NCI-H1694 treated with DMSO at 0.1 percent for 48 hours (cell line): ENCODE measurements at regions not wholly inside any gene's neighbourhood (a gene's known extent, or its start where the extent isn't known, plus 50 kb on each side); places are given as distances from the start of the nearest gene placed in this dataset.
"Not testable (repeated sequence)": the region's sequence is repeated elsewhere in the genome, so short reads cannot be mapped to it uniquely, and the experiment has no call there.

Experiments
- DNase-seq: peaks from one replicate; lab custom pipeline; 2025; lab: John Stamatoyannopoulos, UW

DNA sequence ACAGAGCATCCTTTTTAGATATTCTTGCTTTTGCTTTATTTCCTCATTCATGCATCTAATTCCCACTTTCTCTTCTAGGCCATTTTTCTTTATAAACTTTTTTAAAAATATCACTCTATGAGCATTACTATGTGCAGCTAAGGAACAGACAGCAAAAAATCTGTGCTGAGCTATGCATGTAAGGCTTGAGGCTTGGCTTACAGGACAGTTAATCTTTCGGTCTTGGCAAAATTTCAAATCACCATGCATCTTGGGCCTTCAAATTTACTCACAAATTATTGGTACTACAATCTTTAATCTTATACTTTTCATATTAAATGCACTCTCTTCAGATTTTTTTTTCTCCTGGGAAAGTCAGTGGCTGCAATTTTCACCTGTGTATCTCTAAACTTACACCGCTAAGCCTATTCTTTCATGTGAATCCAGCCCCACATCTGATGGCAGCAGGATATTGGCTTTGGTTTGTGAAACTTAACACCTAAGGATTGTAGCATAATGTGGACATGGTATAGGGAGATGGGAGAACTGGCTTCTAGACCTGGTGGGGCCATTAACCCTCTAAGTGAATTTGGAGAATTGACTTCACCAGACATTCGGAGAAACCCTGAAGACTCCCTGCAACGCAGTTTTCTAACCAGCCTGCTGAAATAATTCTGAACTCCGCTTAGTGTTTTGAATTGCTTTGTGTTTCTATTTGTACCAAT is 278.3 kb downstream of the SPRY1 start:
- DNase-seq: no peak

DNA sequence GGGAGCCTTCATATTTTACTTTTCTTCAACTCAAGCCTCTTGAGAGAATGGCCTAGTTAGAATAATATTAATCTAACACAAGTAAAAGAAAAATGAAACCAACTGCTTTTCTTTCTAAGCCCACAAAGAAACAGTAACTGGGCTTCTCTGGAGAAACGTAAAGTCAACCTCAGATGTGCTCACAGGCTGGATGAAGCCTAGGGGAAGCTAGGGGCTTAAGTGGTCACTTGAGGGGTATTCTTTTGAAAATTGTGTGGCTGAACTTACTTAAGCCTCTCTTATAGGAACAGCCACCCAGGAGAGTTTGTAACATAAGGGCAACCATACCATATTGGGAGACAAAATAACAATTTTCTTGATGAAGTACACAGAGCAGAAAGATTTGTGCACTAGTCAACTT is 279.0 kb downstream of the SPRY1 start:
- DNase-seq: no peak

DNA sequence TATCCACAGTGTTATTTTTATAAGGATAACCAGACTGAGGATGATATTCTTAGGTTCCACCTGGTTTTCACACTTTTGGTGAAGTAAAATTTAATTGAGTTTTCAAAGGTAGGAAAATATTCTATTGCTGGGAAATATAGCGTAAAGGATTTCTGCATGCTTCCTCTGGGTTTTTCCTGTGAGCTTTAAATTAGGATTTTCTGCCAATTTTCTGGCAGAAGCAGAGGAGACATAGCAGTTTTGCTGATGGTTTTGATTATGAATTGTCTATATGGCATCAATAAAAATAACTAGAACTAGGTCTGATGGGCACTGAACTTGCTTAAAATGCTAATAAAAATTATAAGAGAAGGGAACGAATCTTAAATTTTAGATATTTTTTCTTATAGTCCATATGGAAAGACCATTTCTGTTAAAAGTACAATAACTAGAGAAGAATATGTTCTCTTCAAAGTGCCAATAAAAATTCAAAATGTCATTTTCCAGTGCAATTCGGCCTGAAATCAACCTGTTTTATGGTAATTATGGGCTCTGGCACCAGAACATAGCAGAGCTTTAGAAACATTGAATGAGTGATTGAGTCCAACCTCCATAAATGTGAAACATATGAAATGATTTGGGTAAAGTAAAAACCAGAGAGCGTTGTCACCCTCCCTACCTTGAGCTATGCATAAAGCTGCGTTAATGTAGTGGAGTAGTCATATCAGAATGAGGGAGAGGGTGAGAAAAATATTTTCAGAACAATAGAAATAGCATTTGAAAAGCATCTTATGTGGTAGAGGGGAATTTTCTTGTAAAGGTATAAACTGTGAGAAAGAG is 279.7 kb downstream of the SPRY1 start:
- no peak for DNase-seq

DNA sequence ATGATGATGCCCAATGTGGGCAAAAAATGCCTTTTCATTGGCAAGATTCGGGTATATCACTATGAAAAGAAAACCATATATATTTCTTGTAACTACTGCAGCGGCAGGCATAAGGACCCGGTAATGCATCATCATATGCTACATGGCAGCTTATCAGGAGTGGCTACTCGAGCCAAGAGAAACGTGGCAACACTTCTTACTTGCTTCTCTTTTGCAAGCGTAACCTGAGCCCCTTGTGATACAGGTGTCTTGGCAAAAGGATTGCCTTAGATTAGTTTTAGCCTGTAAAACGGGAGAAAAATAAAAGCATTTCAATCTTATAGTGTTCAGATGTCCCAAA is 280.3 kb downstream of the SPRY1 start:
- no peak for DNase-seq

DNA sequence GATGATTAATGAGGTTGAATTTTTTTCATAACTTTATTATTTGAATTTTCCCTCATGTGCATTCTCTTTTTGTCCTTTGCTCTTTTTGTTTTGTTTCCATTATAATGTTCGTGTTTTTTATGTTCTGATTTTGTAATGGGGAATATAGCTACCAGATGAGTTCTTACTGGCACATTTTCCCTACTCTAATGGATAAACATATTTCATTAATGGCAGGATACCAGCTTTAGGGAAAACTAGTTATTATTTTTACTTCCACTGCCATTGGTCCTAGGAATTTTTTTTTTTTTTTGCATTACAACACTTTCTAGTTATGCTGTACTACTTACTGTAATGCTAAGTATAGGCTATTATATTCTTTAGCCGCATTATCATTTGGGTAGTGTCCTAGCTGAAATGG is 286.3 kb downstream of the SPRY1 start:
- no peak for DNase-seq

DNA sequence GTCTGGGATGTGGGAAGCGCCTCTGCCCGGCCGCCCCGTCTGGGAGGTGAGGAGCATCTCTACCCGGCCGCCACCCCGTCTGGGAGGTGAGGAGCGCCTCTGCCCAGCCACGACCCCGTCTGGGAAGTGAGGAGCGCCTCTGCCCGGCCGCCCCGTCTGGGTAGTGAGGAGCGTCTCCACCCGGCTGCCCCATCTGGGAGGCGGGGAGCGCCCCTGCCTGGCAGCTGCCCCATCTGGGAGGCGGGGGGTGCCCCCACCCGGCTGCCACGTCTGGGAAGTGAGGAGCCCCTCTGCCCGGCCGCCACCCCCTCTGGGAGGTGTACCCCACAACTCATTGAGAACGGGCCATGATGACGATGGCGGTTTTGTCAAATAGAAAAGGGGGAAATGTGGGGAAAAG is 288.3 kb downstream of the SPRY1 start:
- not testable (repeated sequence) for DNase-seq

DNA sequence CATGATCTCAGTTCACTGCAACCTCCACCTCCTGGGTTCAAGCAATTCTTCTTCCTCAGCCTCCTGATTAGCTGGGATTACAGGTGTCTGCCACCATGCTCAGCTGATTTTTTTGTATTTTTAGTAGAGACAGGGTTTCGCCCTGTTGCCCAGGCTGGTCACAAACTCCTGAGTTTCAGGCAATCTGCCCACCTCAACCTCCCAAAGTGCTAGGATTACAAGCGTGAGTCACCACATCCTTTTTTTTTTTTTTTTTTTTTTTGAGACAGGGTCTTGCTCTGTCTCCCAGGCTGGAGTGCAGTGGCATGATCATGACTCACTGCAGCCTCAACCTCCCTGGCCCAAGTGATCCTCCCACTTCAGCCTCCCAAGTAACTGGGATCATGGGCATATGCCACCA is 298.9 kb downstream of the SPRY1 start:
- DNase-seq: not testable (repeated sequence)

DNA sequence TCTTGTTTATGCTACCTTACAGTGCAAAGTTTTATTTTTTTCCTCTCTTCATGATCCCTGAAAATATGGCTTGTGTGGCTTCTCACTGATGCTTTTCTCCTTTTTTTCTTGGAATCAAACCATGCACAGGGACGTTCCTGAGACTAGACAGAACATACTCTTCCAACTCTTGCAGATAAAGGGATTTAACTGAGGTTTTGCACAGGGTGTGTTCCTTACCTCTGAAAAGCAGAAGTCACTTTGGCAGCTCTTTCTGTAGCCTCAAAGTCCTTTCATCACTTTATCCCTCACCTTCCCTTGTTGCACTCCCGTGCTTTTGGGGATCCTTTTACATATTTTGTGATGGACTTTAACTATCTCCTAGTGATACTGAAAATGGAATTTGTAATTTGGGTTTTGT is 300.1 kb downstream of the SPRY1 start:
- DNase-seq: no peak

DNA sequence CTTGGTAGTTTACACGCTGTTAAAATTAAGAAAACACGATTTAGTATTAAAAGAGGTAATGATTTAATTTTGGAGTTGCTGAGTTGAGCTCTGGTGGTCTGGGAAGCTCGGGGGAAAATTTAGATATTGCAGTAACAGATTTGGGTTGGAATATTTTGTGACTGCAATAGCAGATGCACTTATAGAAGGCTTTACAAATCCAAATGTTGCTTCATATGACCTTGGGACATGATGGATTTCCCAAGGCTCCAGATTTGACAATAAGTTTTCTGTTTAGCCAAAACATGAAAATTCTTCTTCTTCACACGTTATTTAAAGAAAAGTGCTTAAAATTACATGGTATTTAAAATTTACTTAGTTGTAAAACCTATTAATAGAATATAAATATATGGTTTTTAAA is 302.0 kb downstream of the SPRY1 start:
- no peak for DNase-seq

DNA sequence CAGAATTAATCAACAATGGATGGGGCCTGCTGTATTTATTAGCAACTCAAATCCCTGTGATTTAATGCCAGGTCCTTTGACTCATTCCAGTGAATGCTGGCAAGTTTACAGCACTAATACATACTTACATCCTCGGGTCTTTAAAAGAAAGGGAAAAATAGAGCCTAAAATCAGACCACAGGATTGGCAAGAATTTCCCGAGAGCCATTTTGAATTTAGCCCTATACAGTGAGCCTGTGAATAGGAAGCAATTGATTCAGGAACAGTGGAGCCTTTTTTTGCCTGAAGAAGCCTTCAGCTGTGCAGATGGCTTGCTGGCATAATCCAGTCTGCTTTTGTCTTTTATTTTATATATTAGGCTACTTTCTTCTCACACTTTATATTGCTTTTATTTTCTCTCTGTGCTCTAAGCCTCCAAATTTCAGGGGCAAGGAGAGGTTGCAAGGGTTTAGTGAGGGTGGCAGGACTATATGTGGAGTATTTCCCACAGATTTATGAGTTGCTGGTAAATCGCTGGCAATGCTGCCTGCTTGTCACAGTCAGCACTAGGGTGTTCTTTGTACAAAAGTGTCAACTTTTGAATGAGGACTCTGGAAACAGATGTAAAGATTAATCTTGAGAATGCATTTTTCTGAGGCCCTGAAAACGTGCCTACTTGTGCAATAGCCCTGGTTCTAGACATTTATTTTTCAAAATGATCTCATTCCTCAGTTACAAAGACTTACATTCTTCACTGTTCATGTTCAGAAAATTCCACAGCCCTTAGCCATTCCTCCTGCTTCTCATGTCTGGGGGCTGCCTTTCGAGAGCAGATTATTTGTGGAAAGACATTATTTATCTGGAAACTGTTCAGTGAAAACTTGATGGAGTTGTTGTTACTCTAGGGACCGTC is 303.5 kb downstream of the SPRY1 start:
- no peak for DNase-seq

DNA sequence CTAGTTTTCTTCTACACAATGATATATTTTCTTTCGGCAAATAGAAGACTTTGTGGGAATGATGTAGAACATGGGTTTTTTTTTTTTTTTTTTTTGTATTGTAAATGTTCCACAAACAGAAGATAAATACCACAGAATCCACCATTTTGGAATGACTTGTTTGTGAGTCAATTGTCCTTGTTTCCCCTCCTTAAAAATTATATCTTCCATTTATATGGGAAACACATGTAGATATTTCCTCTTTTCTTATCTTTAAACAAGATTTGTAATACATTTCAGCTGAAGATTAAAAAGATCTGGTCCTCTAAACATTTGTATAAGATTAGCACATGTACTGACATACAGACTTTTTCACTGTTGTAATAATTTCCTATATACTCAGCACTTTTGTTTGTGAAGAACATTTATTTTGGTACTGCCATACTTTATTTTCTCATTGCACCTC is 304.6 kb downstream of the SPRY1 start:
- DNase-seq: no peak

DNA sequence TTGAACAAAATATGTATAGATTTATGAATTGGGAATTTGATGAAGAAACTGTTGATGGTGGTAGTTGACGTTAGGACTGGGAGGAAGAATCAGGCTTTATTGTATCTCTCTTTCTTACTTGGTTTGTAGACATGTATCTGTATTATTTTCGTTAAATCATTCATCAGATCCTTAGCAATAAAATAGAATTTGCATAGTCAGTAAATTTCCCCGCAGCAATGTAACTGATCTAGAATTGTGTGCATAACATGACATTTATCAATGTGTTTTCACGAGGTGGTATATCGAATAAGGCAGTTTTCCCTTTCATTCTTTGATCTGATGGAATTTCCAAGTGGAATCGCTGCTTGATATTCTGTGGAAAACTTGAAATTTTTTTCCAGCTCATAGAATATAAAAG is 308.8 kb downstream of the SPRY1 start:
- no peak for DNase-seq

DNA sequence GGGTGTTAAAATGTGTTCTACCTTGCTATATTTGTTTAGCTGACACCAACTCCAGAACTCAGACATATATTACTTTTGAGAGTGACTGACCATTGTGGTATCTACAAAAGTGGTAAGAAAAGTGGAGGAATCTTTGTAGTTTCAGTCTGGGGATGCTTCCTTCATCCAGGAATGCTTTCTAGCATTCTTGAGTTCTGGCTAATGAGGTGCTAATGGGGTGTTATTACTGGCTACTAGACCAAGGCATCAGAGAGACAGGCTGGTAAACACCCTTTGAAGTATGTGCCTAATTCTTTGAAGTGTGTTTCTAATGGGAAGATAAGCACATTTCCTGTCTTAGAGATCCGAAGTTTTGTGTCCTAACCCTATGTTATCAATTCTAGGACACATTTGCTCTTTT is 310.4 kb downstream of the SPRY1 start:
- no peak for DNase-seq

DNA sequence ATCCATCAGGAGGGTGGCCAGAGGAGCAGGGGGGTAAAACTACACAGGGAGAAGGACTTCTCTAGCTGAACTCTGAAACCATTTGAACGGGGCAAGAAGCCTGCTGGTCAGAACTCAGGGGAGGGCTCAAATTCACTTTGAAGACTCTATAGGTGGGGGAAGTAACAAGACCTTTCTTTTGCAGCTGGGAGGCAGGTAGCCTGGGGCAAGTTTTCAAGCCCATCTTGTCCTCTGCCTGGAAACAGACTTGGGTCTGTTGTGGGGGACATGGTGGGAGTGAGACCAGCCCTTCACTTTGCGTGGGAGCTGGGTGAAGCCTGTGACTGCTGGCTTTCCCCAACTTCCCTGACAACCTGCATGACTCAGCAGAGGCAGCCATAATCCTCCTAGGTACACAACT is 312.3 kb downstream of the SPRY1 start:
- DNase-seq: no peak

DNA sequence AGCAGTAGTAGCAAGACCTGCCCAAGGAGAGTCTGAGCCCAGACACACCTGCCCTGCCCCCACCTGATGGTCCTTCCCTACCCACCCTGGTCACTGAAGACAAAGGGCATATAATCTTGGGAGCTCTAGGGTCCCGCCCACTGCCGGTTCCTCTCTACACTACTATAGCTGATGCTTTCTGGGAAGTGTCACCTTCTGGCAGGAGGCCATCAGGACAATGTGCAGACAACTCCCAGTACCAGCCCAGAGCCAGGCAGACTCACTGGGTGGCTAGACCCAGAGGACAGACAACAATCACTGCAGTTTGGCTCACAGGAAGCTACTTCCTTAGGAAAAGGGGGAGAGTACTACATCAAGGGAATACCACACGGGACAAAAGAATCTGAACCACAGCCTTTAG is 312.7 kb downstream of the SPRY1 start:
- DNase-seq: no peak

DNA sequence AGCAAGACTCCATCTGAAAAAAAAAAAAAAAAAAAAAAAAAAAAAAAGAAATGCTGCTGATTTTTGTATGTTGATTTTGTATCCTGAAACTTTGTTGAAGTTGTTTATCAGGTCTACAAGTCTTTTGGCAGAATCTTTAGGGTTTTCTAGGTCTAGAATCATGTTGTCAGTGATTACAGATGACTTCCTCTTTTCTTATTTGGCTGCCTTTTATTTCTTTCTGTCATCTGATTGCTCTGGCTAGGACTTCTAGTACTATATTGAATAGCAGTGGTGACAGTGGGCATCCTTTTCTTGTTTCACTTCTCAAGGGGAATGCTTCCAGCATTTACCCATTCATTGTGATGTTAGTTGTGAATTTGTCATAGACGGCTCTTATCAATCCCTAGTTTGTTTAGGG is 334.4 kb downstream of the SPRY1 start:
- no peak for DNase-seq

DNA sequence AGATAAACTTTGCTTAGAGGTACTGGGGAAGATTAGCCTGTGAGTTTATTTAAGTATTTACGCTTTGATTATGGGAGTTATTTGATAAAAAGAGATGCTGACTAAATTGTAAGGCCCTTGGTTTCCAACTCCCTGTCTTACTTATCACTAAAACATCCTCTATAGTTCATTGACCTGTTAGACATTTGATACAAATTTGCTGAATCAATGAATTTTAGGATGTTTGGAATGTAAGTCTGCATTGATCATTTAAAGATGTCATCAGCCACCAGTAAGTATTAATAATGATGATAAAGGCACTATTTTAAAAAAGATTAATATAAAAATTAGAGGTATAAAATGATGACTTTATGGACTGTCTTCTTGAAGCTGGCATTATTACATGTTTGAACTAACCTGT is 340.6 kb downstream of the SPRY1 start:
- DNase-seq: no peak

DNA sequence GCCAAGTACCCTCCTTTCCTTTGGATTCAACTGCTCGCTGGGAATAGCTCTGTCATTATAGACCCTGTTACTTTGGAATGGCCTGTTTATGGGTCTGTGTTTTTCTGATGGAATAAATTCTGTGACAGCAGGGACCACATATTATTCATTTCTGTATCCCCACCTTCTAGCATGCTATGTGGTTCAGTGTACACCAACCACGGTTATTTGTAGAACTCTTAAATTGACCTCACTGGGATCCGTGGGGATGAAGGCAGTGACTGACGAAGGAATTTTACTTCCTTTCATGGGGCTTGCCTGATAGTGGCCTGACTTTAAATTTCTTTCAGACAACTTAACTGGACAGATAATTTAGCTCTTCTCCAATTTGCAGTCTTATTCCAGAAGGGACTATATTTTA is 343.2 kb downstream of the SPRY1 start:
- DNase-seq: no peak

DNA sequence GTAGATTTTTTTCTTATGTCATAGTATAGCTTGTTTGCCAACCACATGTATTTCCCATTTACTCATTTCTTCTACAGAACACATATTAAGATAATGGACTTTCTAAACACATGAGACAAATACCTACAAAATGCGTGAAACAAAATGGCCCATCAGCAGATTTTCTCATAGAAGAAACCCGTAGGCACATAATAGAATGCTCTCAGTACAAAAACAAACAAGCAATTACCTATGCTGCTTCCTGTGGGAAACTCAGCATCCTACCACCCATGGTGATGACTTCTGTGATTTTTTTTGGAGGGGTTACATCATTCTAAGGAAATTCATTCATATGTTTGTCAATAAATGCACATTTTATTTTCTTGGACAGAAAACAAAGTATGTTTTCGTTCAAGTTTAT is 343.6 kb downstream of the SPRY1 start:
- DNase-seq: no peak

DNA sequence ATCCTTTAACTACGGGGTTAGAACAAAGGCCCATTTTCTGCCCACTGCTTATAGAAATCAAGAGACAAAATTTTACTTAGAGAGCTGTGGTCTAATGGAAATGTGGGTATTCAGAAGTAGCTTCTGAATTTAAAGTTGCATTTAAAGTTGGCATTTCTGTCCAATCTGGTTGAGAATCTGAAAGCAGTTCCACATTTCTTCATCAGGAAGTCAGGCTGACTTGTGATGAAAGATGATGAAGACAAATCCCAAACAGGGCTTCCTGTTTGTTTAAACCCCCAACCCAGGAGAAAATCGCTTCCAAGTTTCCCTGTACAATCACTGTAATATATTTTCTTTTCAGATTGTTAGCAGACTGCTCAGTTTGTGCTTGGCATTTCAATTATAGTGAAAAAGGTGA is 345.3 kb downstream of the SPRY1 start:
- DNase-seq: no peak

DNA sequence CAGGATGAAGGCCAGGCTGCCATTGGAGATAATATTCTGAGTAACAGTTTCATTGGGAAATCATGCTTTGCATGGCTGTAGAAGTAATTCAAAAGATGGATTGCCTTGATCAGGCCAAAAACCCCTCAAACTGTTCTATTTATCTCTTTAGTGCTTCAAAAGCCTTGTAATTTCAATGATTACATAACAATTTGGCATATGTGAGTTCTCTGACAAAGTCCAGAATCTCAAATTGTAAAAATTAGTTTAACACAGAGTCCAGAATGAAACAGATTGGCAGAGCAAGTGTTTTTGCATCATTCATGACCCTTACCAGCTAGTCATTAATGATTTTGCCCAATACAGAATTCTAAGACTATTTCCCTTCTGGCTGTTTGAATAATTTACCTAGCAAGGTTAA is 347.3 kb downstream of the SPRY1 start:
- DNase-seq: no peak

DNA sequence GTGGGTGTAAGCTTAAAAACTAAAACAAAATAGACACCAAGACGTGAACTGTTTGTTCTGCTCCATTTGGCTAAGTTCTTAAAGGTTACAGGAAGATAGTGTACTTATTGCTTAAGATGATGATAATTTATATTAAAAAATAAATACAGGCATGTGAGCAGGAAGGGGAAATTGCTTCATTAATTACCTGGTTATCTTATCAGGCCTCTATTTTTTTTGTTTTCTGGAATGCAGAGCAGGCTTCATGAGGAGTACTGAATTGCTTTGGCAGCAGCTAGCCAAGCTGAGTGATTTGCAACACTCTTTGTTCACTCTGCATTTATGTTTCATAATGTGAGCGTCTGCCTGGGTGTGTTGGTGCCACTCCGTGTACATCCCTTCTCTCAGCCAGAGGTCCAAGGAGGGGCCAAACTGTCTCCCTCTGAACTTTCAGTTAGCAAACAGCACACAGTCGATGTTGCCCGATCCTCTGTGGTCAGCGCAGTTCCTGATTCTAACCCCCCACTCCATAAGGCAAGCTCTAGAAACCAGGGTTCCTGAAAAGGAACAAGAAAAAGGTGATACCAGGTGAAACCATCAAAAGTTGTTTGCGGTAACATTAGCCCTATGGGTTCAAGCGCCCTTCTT is 348.2 kb downstream of the SPRY1 start:
- no peak for DNase-seq
